ENCODE measurements at regions not wholly inside any gene's neighbourhood (a gene's known extent, or its start where the extent isn't known, plus 50 kb on each side); places are given as distances from the start of the nearest gene placed in this dataset.

DNA sequence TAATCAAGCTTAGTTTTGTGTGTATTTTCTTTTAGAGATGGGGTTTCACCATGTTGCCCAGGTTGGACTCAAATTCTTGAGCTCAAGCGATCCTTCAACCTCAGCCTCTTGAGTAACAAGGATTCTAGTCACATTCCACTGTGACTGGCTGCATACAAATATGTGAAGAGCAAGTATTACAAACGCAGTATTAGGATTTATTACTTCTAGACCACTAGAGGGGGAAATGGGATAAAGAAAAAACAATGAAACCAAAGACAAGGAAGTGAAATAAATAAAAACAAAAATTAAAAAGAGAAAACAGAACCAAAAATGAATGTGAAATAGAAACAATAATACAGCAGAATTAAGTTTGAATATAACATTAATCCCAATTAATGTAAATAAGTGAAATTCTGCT, 308.7 kb downstream of the ANKRD30A start:
- peak overlapping the region; percentile 13 for H3K4me2 ChIP-seq (ENCODE audit: low read length)
- H3K27me3 ChIP-seq (ENCODE audit: low read depth, low read length) = no peaks in the 10 kb centered on the region
- no peaks in the 10 kb centered on the region for H3K79me2 ChIP-seq (ENCODE audit: low read length)
- H4K20me1 ChIP-seq (ENCODE audit: insufficient read depth, low read length) = no peaks in the 10 kb centered on the region
- H3K4me1 ChIP-seq (ENCODE audit: low read length) = peaks cover 76% of the 10 kb centered on the region
- 0 out of 2 replicates have a peak overlapping the region, but pooled peaks have one; percentile 17 for H3K27ac ChIP-seq (ENCODE audit: low read length)
- no peak overlapping the region for H2AFZ ChIP-seq (ENCODE audit: low read depth, low read length)
- no peaks in the 10 kb centered on the region for H3K36me3 ChIP-seq (replicated peaks; ENCODE audit: low read depth, low read length)
- TF ChIP-seq EZH2phosphoT487 (IDR thresholded peaks at IDR 0.05; ENCODE audit: low read depth) = no peak
- TF ChIP-seq, protein P1, sequence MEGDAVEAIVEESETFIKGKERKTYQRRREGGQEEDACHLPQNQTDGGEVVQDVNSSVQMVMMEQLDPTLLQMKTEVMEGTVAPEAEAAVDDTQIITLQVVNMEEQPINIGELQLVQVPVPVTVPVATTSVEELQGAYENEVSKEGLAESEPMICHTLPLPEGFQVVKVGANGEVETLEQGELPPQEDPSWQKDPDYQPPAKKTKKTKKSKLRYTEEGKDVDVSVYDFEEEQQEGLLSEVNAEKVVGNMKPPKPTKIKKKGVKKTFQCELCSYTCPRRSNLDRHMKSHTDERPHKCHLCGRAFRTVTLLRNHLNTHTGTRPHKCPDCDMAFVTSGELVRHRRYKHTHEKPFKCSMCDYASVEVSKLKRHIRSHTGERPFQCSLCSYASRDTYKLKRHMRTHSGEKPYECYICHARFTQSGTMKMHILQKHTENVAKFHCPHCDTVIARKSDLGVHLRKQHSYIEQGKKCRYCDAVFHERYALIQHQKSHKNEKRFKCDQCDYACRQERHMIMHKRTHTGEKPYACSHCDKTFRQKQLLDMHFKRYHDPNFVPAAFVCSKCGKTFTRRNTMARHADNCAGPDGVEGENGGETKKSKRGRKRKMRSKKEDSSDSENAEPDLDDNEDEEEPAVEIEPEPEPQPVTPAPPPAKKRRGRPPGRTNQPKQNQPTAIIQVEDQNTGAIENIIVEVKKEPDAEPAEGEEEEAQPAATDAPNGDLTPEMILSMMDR (IDR thresholded peaks at IDR 0.05; ENCODE audit: low read depth, low read length) = peak; percentile 50
- H3K4me3 ChIP-seq (ENCODE audit: low read length) = no peak overlapping the region
- H3K9ac ChIP-seq (ENCODE audit: low read length) = 0 out of 2 replicates have a peak overlapping the region, but pooled peaks have one; percentile 4
- H3K9me3 ChIP-seq (ENCODE audit: insufficient read depth, low read length) = no peaks in the 10 kb centered on the region

All from OCI-LY3 (cell line).